ENCODE measurements at regions not wholly inside any gene's neighbourhood (a gene's known extent, or its start where the extent isn't known, plus 50 kb on each side); places are given as distances from the start of the nearest gene placed in this dataset.

DNA sequence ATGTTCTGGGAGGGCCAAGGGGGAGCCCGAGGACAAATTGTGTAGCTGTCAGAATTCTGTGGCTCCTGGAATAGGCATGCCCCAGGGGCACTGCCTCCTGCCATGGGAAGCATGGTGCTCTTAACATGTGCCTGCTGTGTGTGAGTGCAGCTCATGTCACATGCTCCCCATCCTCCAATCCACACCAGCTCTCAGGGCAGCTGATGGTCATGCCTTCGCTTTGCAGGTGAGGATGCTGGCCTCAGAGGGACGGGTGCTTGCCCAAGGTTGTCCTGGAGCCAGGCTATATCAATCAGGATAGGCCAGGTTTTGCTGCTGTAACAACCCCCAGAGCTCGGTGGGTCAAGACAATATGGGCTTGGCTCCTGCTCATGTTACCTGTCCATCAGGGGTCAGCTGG is 303.4 kb downstream of the RPS24 start:
- peak; percentile 59 for DNase-seq (ENCODE audit: low spot score)

DNA sequence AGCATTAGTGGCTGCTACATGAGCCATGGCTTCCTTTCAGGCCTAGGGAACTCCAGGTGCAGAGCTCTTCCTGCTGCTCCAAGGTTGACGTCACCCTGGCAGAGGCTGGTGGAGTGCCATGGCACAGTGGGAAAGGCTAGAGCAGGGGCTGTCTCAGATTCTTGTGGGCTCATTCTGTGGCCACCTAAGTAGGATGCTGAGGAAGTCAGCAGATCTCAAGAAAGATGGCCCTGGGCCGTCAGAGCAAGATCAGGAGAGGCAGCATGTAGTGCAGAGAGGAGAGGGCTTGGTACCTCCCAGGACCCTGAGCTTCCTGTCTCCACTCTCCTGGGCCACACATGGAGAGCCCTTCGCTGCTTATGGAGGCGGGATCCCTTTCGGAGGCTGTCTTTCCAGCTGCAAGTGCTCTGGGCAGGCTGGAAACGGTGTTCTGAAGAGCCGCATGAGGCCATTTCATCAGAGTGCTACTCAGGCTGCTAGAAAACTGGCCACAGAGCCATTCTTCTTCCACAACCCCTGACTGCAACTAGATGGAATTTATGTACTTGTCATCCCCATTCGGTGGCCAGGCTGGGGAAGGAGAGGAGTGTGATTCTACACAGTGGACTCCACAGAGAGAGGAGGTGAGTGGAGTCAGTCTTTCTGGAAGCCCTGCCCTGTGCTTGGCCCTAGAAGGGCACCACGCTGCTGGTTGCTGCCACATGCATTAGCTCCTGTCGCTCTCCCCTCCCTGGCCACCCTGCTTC is 304.2 kb downstream of the RPS24 start:
- peak; percentile 62 for DNase-seq (ENCODE audit: low spot score)

DNA sequence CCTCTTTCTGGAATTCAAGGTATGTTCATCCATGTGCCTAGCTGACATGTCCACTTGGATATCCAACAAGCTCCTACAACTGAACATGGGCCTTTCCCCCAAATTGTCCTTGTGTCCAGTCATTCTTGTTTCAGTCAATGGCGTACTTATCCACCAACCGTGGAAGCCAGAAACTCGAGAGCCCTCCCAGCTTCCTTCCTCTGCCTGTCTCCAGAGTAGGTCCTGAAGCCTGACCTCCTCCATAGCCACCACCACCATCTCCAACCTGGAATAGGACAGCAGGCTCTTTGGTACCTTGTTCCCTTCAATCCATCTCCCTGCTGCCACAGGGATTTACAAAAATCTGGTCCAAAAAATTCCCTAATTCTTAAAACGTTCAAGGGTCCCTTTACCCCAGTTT is 305.1 kb downstream of the RPS24 start:
- peak; percentile 26 for DNase-seq (ENCODE audit: low spot score)

DNA sequence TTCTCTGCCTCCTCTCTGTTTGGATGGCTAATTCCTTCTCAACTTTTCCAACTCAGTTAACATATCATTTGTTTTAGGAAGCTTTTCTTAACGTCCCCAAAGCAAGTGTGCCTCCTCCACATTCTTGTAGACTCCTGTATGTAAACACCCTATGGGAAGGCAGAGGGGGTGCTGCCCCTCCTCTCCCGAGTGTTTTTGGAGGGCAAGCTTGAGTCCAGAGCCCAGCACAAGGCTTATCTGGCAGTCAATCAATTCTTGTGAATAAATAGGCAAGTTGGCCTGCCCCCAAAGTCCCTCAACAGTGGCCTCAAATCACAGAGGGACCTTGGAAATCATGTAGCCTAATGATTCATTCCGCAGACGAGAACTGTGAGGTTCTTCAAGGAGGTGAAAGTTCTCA is 305.6 kb downstream of the RPS24 start:
- peak; percentile 62 for DNase-seq (ENCODE audit: low spot score)

DNA sequence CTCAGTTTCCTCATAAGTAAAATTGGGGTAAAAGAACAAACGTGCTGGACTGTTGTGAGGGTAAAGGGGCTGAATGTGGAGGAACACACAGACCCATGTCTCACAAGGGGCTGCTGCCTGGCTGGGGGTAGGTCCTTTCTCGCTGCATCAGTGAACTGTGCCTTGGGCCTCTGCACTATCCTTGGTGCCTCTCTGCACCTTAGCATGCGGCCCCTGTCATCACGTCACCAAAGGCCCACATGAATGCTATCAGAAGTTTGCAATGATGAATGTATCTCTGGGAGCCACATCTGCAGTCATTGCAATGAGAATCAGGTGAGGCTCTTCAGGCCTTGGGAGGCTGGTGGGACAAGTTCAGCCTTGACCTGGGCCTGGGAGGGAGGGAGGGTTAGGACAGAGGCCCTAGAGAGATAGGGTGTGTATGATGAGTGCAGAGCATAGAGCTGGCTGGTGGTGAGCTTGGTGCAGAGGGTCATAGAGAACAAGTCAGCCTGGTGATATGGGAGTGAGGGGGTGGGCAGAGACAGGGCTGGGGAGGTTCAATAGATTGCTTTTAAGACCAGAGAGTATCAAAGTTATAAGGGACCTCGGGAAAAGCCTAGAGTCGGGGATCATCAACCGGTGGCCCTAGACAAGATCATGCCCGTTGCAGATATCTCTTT is 308.4 kb downstream of the RPS24 start:
- peak; percentile 39 for DNase-seq (ENCODE audit: low spot score)

DNA sequence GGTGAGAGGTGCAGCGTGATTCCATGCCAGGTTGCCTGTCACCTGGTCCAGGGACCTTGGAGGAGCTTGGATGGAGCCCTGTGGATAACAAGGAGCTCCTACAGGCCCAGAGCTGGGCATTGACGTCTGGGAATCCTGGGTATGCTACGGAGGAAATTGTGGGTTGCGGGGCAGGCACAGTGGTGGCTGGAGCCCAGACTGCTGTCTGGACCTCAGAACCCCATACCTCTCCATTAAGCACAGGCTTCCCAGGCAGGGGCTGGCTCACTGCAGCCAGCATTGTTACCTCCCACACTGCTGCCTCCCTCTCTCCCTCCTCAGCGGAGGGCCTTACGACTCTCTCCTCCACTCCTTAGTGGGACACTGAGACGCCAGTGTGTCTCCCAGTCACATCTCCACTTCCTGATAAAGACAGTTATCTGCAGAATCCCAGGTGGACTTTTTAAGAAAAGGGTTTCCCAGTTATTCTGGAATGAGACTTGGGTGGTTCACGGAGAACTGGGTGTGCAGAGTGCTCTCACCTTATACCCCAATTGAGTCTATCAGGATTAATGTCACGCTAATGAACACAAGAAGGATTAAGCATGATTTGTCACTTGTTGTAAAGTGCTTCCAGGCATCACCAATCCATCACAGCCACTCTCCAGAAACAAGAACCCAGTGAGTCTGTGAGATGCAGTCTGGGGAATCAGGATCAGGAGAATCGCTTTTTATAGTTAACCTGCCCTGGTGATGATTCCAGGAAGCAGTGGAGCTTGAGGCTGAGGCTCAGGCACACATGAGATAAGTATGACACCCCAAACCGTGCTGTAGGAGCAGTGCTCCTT is 309.4 kb downstream of the RPS24 start:
- peak; percentile 41 for DNase-seq (ENCODE audit: low spot score)

DNA sequence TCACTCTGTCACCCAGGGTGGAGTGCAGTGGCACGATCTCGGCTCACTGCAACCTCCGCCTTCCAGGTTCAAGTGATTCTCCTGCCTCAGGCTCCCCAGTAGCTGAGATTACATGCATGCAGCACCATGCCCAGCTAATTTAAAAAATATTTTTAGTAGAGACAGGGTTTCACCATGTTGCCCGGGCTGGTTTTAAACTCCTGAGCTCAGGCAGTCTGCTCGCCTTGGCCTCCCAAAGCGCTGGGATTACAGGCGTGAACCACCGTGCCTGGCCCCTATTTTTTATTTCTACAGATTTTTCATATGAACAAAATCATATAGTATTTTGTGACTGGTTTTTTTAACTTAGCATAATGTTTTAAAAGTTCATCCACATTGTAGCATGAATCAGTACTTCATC is 310.6 kb downstream of the RPS24 start:
- DNase-seq (ENCODE audit: low spot score), result peak; percentile 65

DNA sequence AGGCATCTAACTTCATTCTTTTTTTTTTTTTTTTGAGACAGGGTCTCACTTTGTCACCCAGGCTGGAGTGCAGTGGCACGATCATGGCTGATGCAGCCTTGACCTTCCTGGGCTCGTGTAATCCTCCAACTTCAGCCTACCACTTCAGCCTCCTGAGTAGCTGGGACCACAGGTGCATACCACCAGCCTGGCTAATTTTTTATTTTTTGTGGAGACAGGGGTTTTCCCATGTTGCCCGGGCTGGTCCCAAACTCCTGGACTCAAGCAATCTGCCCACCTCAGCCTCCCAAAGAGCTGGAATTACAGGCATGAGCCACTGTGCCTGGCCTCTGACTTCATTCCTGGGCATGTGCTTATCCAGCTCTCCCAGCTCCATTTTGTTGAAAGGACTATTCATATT is 311.9 kb downstream of the RPS24 start:
- DNase-seq (ENCODE audit: low spot score), result peak; percentile 67

DNA sequence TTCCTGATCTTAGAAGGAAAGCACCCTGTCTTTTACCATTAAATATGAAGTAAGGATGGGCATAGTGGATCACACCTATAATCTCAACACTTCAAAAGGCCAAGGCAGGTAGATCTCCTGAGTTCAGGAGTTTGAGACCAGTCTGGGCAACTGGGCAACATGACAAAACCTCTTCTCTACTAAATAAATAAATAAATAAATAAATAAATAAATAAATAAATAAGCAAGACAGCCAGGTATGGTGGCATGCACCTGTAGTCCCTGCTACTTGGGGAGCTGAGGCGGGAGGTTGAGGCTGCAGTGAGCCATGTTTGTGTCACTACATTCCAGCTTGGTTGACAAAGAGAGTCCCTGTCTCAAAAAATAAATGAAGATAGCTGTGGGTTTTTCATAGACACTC is 313.1 kb downstream of the RPS24 start:
- DNase-seq (ENCODE audit: low spot score), result peak; percentile 3

DNA sequence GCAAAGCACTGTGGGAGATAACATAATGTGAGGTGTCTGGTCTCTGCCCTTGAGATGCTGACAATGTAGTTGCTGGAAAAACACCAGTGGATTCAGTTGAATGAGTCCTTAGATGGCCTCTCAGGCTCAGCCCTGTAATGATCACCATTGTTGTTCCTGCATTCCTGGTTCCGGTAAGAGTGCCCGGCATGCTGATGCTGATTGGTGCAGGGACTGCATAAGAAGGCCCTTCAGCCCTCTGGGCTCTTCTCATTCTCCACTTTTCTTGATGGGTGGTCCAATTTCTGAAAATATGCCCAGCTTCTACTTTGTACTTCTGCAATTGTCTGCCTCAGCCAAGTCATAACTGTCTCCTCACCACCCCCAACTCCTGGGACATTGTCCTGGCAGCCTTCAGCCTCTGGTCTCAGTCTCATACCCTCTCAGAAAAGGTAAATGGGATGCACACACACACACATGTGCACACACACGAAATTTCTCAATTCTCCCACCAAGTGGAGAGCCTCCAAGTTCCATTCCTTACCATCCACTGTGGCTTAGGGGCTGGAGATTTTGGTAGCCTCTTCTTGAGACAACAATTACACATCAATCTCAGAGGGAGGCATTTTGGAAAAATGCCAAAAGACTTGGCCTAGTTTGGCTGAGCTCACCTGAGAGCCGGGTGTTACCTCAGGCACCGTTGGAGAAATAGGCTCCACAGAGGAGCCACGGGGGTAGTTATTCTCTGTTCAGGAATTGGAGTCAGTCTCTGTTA is 314.9 kb downstream of the RPS24 start:
- peak; percentile 49 for DNase-seq (ENCODE audit: low spot score)

DNA sequence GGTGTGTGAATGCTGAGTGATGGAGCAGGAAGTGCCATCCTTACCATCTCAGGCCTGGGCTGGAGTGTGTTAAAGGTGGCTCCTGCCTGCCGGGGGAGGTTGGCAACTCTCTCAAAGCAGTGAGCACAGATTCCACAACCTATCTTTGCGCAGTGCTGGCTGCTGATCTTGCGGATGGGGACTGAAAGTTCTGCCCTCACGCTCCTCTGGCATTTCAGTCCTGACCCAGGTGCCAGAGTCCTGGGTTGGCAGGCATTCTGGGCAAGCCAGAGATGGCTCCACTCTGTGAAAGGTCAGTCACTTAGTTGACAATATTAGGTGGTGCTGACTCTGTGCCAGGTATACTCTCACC is 315.5 kb downstream of the RPS24 start:
- peak; percentile 35 for DNase-seq (ENCODE audit: low spot score)

DNA sequence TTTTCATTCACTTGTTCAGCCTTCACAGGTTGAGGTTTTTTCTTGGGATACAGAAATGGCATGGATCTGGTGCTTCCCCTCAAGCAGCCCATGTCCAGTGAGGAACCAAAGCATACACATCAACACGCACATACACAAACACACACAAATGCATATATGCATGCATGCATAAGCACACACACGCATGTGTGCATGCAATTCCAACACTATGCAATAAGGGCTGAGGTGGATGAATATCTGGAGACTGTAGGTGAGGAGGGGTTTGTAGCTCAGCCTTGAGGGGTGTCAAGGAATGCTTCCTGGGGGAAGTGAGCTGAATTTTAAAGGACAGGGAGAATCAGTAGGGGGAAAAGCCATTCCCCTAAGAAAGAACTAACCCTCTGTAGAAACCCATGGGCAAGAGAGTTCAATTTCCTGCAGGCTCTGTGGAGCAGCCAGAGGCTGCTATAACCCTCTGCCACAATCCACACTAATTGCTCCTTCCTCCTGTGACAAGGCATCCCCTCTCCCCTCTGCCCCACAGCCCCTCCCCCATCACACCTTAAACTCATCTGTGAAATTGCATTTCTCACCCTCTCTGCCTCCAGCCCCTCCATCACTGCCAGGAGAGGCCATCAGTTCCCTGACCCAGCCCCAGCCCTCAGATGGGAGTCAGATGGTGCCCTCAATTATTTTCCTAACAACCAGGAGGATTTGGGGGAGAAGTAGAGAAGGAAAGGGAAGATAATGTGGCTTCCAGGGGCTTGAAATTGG is 316.4 kb downstream of the RPS24 start:
- DNase-seq (ENCODE audit: low spot score), result peak; percentile 14

DNA sequence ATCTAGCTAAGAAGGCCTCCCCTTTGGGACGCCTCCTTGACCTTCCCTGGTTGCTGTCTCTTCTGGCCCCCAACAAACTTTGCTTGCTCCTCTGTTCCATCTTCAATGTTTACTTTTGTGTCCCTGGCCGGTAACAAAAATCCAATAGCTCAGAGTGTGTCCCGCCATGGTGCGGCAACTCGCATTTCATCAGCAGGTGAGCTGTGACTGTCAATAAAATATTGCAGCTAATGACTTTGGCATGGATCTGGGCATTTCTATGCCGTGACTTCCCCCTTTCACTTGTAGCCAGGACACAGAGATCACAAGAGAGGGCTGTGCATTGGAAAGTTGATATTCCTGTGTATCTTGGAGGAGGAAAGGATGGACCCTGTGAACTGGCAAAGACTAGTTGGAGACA is 317.6 kb downstream of the RPS24 start:
- DNase-seq (ENCODE audit: low spot score), result peak; percentile 28

DNA sequence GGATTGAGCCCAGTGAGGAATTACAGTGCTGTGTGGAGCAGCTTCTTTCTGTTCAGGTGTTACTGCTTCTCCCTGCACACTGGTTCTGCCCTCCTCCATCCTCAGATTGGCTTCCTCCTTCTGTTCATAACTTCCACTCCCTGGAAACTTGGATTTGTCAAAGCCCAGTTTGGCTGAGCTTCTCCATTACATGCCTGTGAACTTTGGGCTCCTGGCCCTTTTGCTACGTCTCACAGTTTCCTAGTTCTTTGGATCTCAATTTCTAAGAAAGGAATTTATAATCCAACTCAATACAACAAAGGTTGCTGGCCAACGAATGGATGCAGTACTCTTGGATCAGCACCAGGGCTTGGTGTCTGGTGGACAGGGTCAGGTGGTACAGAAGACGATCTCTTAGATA is 318.1 kb downstream of the RPS24 start:
- DNase-seq (ENCODE audit: low spot score), result no peak

DNA sequence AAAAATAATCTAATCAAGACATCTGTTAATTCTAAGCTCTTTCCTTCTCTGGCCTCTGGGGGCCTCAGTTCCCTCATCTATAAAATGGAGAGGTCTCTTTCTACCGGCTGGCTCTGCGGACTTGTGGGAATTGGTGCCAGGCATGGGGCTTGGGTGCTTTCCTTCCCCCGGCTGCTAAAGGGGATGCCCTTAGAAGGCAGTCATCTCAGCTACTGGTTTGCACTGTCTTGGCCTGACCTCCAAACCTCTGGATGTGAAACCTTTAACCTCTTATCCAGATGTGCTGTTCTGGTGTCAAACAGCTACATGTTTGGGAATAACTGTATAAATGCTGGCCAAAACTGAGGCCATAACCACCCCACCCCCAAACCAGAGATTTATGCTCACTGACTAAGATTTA is 320.0 kb downstream of the RPS24 start:
- no peak for DNase-seq (ENCODE audit: low spot score)

DNA sequence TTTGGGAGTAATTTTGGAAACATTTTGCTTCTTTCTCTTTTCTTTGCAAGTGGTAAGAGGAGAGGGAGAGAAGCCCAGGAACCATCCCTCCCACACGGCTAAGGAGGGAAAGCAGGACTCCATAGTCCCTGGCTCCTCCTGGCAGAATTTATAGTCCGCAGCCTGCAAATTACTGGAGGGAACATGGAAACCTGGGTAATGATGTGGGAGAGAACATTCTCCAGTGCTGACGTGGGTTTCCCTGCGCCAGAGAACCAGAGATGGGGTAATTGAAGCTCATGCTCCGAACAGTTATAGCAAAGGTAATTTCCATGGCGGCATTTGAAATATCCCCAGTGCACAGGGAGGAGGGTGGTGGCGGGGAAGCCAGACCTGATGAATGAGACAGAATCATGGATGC is 320.4 kb downstream of the RPS24 start:
- no peak for DNase-seq (ENCODE audit: low spot score)

DNA sequence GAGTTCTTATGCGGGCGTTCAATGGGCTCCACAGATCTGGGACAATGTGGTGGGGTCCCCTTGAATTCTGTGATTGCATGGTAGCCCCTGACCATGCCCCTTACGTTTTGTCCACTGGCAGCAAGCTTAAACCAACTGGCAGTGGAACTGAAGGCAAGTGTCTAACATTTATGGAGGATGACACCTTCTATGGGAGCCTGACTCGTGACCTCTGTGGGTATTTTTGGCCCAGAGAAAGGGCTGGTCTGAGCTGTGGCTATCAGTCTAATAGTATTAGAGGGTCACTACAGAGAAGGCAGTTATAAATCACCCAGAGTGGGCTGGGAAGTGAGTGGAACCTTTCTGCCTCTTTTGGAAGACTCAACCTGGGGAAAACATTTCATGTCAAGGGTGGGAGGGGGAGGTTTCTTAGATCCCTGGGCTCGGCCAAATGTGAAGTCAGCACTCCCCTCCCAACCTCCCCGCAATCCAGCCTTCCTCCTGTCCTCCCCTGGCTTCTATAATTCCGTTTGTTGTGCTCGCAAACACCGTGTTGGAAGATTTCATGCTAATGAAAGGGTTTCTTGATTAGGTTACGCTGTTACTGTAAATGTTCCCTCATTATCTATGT is 322.7 kb downstream of the RPS24 start:
- no peak for DNase-seq (ENCODE audit: low spot score)

DNA sequence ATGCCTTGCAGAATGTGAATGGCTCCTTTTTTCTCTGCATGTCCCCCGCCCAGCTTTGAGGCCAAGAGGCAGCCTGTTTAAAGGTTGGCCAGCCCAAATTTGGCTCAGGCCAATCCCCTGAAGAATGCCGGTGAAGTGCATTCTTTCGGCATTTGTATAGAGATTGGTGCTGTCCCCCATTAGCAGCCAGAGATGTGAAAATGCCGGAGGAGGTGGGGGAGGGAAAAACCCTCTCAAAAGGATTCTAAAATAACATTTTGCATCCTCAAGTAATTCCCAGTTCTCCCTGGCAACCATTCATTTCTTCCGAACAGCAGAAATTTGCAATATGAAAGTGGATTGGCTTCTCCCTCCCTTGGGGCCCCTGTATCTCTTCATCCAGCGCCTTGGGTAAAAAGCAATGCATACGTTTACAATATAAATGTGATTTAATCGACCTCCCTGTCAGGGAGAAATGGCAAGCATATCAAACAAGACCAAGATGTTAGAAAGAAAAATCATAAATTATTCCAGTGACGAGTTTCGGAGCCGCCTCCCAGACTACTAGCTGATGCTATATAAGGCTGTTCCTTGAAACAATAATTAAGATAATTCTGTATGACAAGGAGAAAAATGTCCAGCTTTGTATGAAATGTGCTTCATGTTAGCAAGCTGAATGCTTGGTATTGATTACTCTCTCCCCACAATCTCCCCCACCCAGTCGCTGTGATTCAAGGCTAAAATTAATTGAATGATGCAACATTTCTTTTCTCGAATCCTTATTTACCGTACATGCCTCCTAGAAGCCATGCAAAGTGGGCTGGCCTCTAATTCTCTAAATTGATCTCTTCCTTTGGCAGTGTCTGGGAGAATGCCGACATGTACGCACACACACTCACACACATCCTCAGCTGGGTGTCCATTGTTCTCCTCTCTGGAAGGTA is 323.7 kb downstream of the RPS24 start:
- DNase-seq (ENCODE audit: low spot score), result no peak

DNA sequence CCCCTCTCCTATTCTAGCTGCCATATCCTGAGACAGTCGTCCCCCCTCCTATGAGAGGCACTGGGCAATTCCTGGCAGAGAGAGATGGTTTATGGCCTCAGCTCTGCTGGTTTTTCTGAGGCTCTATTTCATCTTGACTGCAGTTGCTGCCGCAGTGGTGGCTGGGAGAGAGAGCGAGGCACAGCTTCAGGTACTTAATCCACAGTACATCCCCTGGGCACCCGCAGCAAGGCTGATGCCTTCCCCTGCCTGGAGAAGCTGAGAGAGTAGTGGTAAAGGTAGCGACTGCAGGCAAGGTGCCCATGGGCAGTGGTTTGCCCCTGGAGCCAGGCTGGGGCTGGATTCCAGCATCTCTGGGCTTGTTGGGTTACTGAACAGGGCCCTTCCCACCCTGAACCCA is 324.7 kb downstream of the RPS24 start:
- no peak for DNase-seq (ENCODE audit: low spot score)
